GM12891 (cell line): ENCODE measurements at regions not wholly inside any gene's neighbourhood (a gene's known extent, or its start where the extent isn't known, plus 50 kb on each side); places are given as distances from the start of the nearest gene placed in this dataset.
"Not testable (repeated sequence)": the region's sequence is repeated elsewhere in the genome, so short reads cannot be mapped to it uniquely, and the experiment has no call there.

Experiments used
- POLR2A ChIP-seq: IDR thresholded peaks from 2 replicates; pipeline ENCODE4 v1.6.1; 2011; ENCODE audit warnings: low read depth, low read length, control low read depth
- TAF1 ChIP-seq: IDR thresholded peaks from 2 replicates; pipeline ENCODE4 v1.6.1; 2011; ENCODE audit warnings: low read depth, low read length, control low read depth

DNA sequence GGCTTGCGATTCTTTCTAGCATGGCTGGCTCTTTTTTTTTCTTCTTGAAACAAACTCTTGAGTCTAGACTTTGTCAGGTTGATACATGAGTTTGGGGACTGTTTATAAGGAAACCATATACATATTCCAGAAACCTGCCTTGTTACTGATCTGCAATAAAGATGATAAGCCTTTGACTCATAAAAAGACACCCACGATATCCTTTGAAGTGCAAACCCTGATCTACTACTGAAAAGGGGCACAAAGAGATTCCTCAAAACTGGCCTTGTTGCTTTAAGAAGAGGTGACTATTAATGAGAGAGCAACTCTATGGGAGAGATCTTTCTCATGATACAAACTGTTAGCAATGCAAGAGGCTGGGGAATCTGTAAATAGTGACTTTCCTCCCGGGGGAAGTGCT is 247.1 kb downstream of the ANKRD30B start:
- not testable (repeated sequence) for TF ChIP-seq TAF1, POLR2A
